ENCODE measurements at regions not wholly inside any gene's neighbourhood (a gene's known extent, or its start where the extent isn't known, plus 50 kb on each side); places are given as distances from the start of the nearest gene placed in this dataset.

DNA sequence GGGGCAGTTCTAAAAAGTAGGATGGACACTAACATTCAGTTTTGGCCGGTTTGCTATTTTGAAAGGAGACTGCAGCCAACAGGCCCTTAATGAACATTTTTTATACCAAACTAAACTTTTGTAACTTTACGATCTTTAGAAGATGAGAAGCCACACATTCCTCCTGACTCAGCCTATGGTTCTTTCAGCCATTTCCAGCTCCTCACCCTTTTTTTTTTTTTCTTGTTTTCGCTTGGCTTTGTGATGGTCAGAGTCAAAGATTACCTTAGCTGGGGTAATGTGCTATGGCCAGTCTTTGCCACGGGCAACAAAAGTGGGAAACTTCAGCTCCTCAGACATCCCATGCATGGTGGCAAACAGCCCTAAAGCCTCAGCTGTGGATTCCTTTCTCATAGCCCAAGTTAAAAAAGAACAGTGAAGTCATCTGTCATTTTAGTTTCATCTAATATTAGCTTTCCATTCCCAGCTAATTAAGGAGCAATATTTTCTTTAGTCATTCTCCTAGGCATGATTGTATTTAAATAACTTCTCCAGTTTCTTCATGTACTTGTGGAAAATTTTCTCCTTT, 368.7 kb downstream of the MFSD1 start:
- DNase-seq (ENCODE audit: low spot score): peak; percentile 13

DNA sequence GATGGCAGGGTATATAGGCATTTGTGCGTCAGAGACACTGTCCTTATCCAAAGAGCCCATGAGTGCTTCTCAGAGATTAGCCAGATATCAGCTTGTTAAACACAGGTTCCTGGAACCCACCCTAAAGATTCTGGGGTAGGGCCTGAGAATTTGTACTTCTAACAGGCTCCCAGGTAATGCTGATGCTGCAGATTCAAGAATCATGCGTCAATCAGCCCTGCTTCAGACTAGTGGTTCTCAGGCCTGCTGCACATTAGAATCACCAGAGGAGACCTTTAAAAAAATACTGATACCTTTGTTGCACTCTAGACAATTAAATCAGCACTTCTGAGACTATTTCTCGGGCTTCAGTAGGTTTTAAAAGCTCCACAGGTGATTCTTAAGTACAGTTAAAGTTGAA, 369.5 kb downstream of the MFSD1 start:
- DNase-seq (ENCODE audit: low spot score): no peak

DNA sequence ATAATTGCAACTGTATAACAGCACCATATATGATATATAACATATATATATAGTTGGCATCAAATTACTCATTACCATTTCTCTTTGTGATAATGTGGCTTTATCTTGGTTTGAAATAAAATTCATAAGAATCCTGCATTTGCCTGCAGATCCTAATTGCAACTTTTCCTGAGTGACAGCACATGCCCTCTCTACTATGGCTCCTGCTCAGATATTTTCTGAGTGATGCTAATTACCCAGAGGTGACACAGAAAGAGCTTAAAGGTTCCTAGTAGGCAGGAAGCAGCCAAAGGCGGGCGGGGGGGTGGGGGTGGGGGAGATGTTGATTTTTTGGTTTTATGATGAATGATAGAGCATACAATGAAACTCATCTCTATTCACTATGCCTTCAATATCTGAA, 370.6 kb downstream of the MFSD1 start:
- no peak for DNase-seq (ENCODE audit: low spot score)

DNA sequence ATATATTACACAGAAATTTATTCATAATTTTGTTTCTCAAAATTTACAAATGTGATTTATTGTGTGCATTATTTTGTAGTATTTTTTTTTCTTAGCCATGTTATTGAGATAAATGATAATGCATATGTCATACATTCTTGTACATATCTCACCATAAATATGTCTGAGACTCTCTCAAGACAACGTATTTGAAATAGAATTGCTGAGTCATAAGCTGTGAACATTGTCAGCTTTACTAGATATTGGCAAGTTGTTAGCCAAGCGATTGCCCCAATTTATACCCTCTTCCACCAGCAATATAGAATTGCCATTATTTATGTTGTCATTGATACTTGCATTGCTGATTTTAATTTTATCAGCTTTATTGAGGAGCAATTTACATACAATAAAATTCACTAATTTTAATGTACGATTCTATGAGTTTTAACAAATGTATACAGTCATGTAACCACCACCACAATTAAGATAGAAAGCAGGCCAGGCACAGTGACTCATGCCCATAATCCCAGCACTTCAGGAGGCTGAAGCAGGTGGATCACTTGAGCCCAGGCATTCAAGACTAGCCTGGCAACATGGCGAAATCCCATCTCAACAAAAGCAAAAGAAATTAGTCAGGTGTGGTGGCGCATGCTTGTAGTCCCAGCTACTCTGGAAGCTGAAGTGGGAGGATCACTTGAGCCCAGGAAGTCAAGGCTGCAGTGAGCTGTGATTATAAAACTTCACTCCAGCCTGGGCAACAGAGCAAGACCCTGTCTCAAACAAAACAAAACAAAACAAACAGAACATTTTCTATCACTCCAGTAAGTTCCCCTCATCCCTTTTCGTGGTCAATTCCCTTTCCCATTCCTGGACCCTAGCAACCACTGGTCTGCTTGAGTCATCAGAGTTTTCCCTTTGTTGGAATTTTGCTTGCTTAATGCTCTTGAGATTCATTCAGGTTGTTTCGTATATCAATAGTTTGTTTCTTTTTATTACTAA, 373.1 kb downstream of the MFSD1 start:
- peak; percentile 59 for DNase-seq (ENCODE audit: low spot score)

DNA sequence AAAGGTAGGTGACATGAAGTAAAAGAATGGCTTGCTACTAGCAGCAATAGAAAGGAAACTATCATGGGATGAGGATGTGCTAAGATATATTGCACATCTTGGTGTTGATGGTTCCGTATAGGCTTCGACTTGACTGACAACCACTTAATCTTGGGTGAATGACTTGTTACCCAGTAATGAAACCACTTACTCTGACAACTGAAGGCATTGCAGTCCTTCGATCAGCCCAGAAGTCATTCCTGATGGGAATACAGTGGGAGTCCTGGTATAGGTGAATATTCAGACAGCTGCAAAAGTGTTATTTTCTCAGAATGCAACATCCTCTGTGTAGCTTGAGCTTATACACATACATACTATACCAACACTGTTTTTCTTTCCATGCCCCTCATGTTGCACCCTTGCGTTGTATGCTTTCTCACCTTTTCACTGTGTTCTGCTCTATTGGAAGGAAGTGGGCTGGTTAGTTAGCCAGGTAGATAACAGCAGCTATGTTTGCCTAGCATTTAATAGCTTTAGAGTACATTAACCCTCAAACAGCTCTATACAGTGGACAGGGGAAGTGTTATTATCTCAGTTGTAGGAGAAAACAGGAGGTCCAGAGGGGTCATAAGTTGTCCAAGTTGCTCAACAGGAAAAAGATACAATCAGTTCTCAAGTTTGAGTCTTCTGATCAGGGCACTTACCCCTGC, 376.5 kb downstream of the MFSD1 start:
- no peak for DNase-seq (ENCODE audit: low spot score)

DNA sequence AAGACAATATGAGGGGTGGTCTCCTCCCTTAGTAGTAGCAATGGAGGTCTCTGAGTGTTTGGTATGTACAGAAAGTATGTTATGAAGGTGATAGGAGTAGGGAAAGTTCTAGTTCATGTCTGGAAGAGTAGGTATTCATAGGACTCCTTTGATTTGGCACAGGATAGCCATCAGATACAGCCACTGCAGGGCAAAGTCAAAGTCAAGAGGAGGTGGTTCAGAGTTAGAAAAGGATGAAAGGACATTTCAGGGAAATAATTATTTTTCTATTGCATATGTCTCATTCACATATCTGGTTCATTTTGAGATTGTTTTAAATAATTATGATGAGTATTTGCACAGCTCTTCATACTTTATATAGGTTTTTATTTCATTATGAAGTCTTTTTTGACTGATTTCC, 381.1 kb downstream of the MFSD1 start:
- DNase-seq (ENCODE audit: low spot score): no peak

DNA sequence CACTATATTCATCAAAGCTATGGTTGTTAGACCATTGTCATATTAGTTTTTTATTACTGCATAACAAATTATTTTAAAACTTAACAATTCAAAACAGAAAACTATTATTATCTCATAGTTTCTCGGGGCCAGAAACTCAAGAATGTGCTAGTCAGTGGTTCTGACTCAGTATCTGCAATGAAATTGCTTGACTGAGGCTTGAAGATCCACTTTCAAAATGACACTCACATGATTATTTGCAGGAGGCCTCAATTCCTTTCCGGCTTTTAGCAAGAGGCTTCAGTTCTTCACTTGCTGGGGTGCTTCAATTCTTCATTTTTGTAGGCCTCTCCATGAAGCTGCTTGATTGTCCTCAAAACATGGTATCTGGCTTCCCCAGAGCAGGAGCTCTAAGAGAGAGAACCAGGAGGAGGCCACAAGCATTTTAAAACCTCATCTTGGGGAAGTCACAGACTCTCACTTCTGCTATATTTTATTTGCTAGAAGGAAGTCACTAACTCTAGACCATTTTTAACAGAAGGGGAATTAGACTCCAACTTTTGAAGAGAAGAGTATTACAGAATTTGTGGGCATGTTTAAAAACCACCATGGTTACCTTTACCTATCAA, 383.7 kb downstream of the MFSD1 start:
- no peak for DNase-seq (ENCODE audit: low spot score)

DNA sequence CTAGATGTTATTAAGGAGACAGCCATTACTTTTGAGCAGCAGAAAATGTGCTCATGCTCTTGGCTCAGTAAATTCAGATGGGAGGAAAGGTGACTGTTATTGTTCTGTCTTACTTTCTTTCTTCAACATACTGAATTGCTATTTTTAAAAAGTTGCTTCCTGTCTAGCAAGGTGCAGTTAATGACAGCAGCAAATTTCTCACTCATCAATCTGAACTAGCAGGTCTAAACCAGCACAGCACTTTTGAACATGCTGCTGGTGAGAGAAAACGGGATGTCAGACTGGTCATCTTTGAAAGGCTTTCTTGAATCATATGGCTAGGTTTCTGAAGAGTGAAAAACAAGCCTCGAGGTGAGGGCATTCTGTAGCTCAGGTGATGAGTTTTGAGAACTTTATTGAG, 384.7 kb downstream of the MFSD1 start:
- DNase-seq (ENCODE audit: low spot score): no peak

DNA sequence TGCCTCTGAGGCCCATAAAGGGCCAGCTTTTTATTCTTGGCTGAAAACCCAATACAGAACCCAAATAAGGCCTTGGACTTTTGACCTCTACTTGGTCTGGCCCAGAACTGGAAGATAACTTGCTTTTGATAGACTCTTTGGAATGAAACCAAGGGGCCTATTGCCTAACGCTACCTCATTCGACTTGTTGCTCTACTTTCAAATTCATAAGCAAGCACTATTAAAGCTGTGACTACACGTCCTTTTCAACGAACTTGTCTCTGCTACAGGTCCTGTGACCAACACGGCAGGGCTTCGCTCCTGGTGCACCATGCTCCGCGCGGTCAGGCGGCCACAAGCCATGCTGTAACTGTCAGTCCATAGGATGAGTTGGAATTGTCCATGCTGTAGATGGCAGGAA, 385.4 kb downstream of the MFSD1 start:
- DNase-seq (ENCODE audit: low spot score): no peak

DNA sequence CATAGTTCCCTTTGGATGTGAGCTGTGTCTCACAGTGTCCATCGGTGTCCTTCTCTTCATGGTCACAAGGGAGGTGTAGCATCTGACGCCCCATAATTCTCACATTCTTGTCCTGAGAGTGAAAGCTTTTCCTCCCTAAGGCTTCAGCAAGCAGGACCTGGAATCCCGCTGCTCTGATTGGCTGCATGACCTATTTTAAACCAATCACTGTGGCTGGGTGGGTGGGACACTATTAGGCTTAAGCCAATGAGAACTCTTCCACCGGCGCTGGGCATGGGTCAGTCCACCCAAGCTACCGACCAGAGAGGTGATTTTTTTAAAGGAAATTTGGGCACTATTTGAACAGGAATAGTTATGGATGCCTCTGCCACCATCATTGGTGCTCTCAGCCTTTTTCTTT, 385.9 kb downstream of the MFSD1 start:
- no peak for DNase-seq (ENCODE audit: low spot score)

DNA sequence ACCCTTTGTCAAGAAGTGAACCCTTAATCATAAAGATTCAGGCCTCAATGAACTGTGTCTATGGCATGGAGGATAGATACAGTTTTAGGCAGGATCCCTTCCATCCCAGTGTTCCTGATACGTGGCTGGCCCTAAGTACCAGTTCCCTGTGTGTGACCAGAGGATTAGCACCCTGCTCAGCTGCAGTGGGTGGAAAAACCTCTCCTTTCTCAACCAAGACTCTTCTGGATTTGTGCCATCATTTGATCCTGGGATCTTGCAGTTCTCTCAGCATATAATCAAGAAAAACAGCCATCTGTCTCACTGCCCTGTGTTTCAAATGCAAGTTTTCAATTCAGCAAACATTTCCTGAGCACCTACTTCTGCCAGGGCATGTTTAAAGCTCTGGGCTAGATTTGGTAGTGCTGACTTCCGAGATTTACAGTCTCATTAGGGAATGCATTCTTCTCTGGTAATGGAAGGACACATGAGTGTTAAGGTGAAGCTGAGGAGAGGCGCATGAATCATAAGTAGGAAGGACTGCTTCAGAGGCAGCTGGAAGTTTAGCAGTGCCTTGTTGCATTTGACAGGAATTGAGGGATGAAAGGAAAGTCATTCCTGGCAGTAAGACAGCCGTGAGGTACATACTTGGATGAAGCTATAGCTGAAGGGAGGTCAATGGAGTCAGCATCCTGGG, 388.3 kb downstream of the MFSD1 start:
- DNase-seq (ENCODE audit: low spot score): peak; percentile 24

DNA sequence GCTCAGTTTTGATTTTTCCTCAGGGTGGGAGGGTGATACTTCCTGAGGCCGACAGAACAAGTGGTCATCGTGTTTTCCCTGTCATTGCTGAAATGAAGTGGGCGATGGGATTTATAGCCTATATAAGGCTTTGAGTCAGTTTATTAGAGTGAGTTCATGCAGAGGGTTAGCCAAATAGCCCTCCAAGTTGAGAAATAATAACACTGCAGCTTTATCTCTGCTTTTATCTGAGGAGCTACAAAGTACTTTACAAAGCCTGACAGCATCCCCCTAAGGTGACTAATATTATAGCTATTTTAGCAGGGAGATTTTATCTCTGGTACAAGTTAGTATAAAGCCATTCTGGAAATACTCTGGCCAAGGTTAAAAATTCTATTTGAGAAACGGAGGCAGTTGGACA, 389.6 kb downstream of the MFSD1 start:
- DNase-seq (ENCODE audit: low spot score): peak; percentile 25

DNA sequence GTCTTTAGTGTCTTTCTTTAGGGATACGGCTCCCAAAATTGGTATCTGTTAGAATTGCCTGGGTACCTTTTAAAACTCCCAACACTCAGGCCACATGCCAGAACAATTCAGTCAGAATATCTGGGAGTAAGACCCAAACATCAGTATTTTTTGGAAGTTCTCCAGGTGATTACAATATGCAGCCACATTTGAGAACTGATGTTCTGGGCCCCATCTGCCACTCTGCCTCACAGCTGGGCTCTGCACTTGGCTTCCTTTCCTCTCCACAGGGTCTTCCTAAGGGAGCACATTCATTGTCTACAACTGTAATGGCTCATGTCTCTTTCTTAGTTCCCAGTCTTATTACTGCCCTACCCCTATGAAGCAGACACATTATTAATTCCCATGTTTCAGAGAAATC, 394.5 kb downstream of the MFSD1 start:
- DNase-seq (ENCODE audit: low spot score): no peak

DNA sequence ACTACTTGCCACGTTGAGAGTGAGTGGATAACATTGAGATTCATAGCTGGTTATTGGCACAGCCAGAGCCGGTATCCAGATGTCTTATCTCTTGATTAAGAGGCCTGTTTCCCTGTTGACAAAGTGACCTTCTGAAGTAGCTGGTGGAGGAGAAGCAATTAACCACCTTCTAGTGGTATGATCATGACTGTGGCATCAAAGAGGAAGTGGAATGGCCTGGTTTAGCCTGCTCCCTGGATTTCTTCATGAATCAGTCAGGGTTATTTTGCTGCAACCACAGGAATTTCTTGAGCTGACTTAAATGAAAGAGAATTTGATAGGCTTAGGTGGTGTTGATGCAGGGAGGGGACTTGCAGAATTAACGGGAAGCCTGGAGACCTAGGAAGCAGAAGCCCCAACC, 398.3 kb downstream of the MFSD1 start:
- peak; percentile 88 for DNase-seq (ENCODE audit: low spot score)

DNA sequence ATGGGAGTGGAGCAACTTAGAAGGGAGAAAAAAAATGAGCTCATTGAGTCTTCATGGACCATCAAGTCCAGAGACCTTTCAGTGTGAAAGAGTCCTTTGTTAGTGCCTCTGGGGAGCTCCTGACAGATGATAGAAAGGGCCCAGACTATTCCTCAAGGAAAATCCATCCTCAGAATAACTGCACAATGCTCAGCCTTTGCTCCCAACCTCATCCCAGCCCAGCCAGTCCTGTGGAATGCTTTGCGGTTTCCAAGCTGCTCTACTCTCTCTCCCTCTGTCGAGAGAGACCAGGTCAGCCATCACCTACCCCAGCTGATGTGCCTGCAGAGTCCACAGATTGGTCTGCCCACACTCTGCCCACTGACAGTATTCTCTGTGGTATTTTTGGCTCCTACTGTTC, 406.2 kb downstream of the MFSD1 start:
- DNase-seq (ENCODE audit: low spot score): peak; percentile 17

DNA sequence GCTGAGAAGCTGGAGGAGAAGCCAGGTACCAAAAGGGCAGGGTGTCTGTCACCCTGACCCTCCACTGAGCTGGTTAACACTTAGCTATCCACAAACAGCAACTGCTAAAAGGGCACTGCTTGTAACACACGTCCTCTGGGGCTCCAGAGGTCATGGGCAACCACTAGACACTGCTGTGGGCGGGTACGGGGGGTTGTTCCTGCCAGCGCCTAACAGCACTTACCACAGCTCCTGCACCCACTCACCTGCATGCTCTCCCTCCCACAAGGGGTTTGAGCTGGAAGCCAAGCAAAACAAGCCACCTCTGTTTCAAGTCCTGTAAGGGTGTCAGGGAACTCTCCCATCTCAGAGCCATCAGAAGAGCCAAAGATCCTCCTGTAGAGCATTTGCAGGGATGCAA, 407.6 kb downstream of the MFSD1 start:
- DNase-seq (ENCODE audit: low spot score): no peak

DNA sequence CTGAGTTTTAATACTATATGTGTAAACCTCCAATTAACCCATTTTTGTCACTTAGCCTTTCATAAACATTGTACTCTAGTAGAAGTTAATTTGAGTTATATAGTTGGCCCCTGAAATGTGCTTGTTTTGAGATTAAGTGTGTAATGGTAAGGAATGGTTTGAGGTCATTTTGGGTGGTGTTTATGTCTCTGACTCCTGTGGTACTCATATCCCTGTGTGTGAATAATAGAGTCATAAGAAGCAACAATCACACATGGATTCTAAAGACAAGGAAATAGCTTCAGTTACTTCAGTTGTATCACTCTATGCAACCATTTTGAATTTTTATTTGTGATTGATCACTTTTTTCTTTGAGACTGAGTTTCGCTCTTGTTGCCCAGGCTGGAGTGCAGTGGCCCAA, 408.5 kb downstream of the MFSD1 start:
- DNase-seq (ENCODE audit: low spot score): no peak

DNA sequence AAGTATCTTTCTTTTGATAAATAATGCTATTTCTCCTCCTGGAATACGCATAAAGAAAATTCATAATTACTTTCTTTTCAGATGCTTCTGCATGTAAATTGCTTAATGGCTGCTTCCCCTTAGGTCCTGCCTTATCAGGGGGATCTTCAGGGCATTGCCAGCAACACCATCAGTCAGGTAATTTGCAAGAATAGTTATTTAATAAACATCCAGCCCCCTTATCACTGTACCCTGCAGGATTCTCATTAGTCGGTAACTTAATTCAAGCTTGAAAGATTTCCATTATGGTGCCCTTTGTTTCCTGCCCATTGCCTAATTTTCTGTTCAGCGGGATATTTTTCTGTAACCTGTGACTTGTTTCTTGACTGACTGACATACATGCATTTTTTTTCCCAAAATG, 414.5 kb downstream of the MFSD1 start:
- DNase-seq (ENCODE audit: low spot score): no peak

DNA sequence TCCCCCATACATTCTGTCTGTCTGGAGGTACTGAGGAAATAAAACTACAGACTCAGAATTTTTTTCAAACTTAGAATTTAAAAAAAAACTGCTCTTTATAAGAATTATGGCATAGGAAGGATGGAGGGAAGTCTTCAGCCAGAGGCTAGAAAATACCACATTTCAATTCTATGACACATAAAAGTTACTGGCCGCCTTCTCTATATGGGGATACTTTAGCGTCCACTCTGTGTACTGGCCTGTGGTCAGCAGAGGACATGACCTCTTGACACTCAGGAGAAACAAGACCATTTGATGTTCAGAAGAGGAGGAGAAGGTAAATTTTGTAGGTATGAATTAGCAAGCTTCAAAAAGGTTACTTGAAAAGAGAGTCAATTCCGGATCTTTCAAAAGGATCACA, 417.4 kb downstream of the MFSD1 start:
- no peak for DNase-seq (ENCODE audit: low spot score)

DNA sequence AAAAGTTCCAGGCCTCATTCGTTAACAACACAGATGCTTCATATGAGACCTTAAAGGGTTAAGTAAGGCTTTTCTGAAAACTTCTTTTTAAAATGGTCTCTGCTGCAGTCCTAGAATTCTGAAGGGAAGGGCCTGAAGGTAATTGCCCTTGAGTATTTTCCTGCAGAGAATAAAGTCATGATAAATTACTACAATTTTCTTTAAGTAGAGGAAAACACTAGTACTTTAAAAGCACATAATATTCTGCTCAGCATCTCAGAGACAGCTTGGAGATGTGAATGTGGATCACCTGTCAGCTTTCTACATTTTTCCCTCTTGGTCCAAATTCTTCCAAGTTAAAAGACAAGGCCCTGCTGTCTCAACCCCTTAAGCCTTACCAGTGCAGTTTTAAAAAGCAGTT, 419.5 kb downstream of the MFSD1 start:
- DNase-seq (ENCODE audit: low spot score): no peak

DNA sequence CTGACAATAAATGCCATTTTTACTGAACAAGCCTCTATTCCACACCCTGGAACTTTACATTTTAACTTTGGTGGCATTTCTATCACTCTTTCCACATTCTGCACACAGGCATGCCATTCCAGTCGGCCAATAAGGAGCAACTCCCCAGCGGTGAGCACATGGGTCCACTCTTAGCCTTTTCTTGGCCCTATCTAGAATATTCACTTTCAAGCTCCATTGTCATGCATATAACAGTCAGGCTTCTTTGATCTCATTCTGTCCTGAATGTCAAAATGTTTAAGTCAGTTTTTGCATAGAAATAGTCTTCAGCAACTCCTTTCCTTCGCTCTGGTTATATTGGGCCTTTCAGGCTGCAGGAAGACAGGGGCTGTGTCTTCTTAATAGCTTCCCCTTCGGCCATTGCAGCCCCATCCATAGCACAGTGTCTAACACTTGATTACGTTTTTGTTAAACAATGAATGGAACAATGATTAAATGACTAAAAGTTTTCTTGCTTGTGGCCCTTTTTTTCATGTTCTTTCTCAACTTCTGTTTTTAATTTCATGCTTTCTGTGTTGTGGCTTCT, 427.3 kb downstream of the MFSD1 start:
- DNase-seq (ENCODE audit: low spot score): no peak

DNA sequence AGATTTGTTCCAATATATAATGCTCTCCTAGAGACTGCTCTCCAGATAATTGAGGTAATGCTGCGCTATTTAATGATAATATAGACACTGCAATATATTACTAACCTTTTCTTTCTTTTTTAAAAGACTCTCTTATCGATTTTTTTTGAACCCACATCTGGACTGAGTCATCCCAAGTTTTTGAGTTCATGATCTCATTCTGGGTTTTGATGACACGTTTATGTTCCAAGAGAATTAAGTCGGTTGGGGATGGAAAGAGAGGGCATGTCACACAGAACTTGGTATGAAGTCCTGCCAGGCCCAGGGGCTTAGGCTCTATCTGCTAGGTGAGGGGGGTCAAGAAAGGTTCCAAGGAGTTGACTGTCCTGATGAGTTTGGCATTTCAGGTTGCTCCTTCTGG, 431.1 kb downstream of the MFSD1 start:
- DNase-seq (ENCODE audit: low spot score): no peak
